HepG2 (cell line): ENCODE measurements at regions not wholly inside any gene's neighbourhood (a gene's known extent, or its start where the extent isn't known, plus 50 kb on each side); places are given as distances from the start of the nearest gene placed in this dataset.
A peak's percentile ranks its signal among the peaks of the same experiment; 100 is the strongest.

Experiments
- ATAC-seq: fragments of 200-7000 bp; cut with Tn5 transposase; 3 replicates; pipeline ENCODE4 v1.9.1; 2020; ENCODE audit warnings: mild to moderate bottlenecking, moderate library complexity
- BruUV-seq: library from RNA; stranded (reverse); fragments of 400-500 nt; replicated peaks from 2 replicates; lab custom pipeline; 2021; lab: Mats Ljungman, UMichigan
- CTCF ChIA-PET: fragments of 300-600 bp; formaldehyde crosslinking; extraction: SDS; loops from one replicate; lab custom pipeline; 2021; ENCODE audit warnings: low total read pairs, inconsistent platforms, low intra/inter-chr PET ratio; lab: Yijun Ruan, JAX
- POLR2A ChIA-PET: fragments of 350-600 bp; sonication (Branson Sonifier 250); formaldehyde crosslinking; loops from one replicate; lab custom pipeline; 2020; ENCODE audit warnings: antibody characterized with exemption, inconsistent platforms; lab: Yijun Ruan, JAX
- DNase-seq: peaks from one replicate; pipeline ENCODE4 v3.0.0-alpha.2; 2015; ENCODE audit warnings: low spot score
- FAIRE-seq: peaks from 3 replicates; lab custom pipeline; 2011; peaks lifted over from hg19 to GRCh38; lab: Jason Lieb, UNC
- H2AFZ ChIP-seq: one replicate; pipeline ENCODE4 v1.6.1; 2011; ENCODE audit warnings: low read length, inconsistent platforms
- H3K27ac ChIP-seq: fragments of 300-600 bp; 3 replicates; pipeline ENCODE4 v1.8.0; 2011; ENCODE audit warnings: mixed run types, mild to moderate bottlenecking, mixed read lengths, low read length, inconsistent platforms; ENCODE audit not compliant: insufficient read depth; ENCODE audit errors: extremely low read length
- H3K27me3 ChIP-seq, 2 experiments: fragments of 200-600 bp in 1 of 2; 2 replicates in 1 of 2; 3 replicates in 1 of 2; pipeline versions ENCODE4 v1.6.0 to v1.8.0; 2011; ENCODE audit warnings: low read length in 2 of 2, mild to moderate bottlenecking in 2 of 2, moderate library complexity in 2 of 2, inconsistent platforms in 1 of 2; ENCODE audit not compliant: insufficient read depth in 2 of 2, control insufficient read depth in 1 of 2
- H3K36me3 ChIP-seq, 2 experiments: fragments of 200-600 bp in 1 of 2; replicated peaks in 1 of 2; 2 replicates in 1 of 2; 3 replicates in 1 of 2; pipeline versions ENCODE4 v1.5.1 to v1.8.0; 2011; ENCODE audit warnings: low read length in 2 of 2, inconsistent platforms in 1 of 2; ENCODE audit not compliant: insufficient read depth in 2 of 2, control insufficient read depth in 1 of 2
- H3K4me1 ChIP-seq: 2 replicates; pipeline ENCODE4 v1.5.1; 2012; ENCODE audit warnings: low read length, inconsistent platforms; ENCODE audit not compliant: insufficient read depth
- H3K4me2 ChIP-seq: 2 replicates; pipeline ENCODE4 v1.6.0; 2011; ENCODE audit warnings: low read depth, low read length, inconsistent platforms
- H3K4me3 ChIP-seq, 3 experiments: fragments of 200-600 bp in 1 of 3; sonication (generic), shearing (Covaris generic) in 1 of 3; replicated peaks in 1 of 3; 2 replicates each; pipeline ENCODE4 v1.5.1; 2011 to 2016; ENCODE audit warnings: low read length in 3 of 3, inconsistent platforms in 2 of 3, low read depth in 2 of 3, mild to moderate bottlenecking in 2 of 3, control low read depth in 1 of 3, mixed read lengths in 1 of 3; ENCODE audit not compliant: insufficient read depth in 1 of 3
- H3K79me2 ChIP-seq: one replicate; pipeline ENCODE4 v1.6.1; 2011; ENCODE audit warnings: low read length, inconsistent platforms; ENCODE audit not compliant: insufficient read depth
- H3K9ac ChIP-seq: 2 replicates; pipeline ENCODE4 v1.6.0; 2011; ENCODE audit warnings: mild to moderate bottlenecking, low read depth, low read length, inconsistent platforms; ENCODE audit not compliant: insufficient read depth
- H3K9me3 ChIP-seq: 2 replicates; pipeline ENCODE4 v1.5.1; 2012; ENCODE audit warnings: mild to moderate bottlenecking, low read length
- H4K20me1 ChIP-seq: 2 replicates; pipeline ENCODE4 v1.6.0; 2011; ENCODE audit warnings: inconsistent platforms, mild to moderate bottlenecking, low read length, moderate library complexity; ENCODE audit not compliant: insufficient read depth
- FOSL1 ChIP-seq: sonication (generic); formaldehyde crosslinking; IDR thresholded peaks from 2 replicates; pipeline ENCODE4 v1.9.0; 2021; ENCODE audit warnings: missing genetic modification reagents, borderline replicate concordance
- MAFF ChIP-seq: IDR thresholded peaks from 2 replicates; pipeline ENCODE4 v1.6.1; 2011; ENCODE audit warnings: low read depth, low read length, improper control_type of control experiment
- MAFK ChIP-seq, 2 experiments: IDR thresholded peaks in 1 of 2; conservative IDR thresholded peaks in 1 of 2; 2 replicates each; pipeline ENCODE4 v1.6.1; 2011; ENCODE audit warnings: improper control_type of control experiment in 2 of 2, low read length in 2 of 2
- NR3C1 ChIP-seq: sonication (generic); formaldehyde crosslinking; IDR thresholded peaks from 2 replicates; pipeline ENCODE4 v1.4.0; 2020; ENCODE audit warnings: missing genetic modification reagents
- RARG ChIP-seq: sonication (generic); formaldehyde crosslinking; IDR thresholded peaks from 2 replicates; pipeline ENCODE4 v1.4.0; 2020; ENCODE audit warnings: low read depth, mild to moderate bottlenecking, missing genetic modification reagents
- RNF2 ChIP-seq: fragments of 450-650 bp; conservative IDR thresholded peaks from 2 replicates; pipeline ENCODE4 v1.6.1; 2016; ENCODE audit warnings: low read depth
- SIN3A ChIP-seq: IDR thresholded peaks from 2 replicates; pipeline ENCODE4 v1.6.1; 2011; ENCODE audit warnings: low read depth, mild to moderate bottlenecking, control low read depth, low read length, borderline replicate concordance
- TCF12 ChIP-seq, 2 experiments: fragments of 450-650 bp in 1 of 2; sonication (generic) in 1 of 2; formaldehyde crosslinking in 1 of 2; IDR thresholded peaks; 2 replicates each; pipeline versions ENCODE4 v1.6.1 to v1.8.0; 2017 to 2022; ENCODE audit warnings: antibody characterized with exemption in 1 of 2, mild to moderate bottlenecking in 1 of 2, missing genetic modification reagents in 1 of 2, moderate library complexity in 1 of 2
- TP53 ChIP-seq: sonication (generic); formaldehyde crosslinking; conservative IDR thresholded peaks from 2 replicates; pipeline ENCODE4 v1.4.0; 2020; ENCODE audit warnings: missing genetic modification reagents
- WGBS: methylation state at CpG from one replicate; pipeline ENCODE4 v1.1.6; 2017; ENCODE audit warnings: low lambda C conversion rate; 5-methylcytosine and 5-hydroxymethylcytosine counted together
- in situ Hi-C: cut with HindIII; loops from 2 replicates; pipeline ENCODE4 v1.10.0; 2017; ENCODE audit warnings: low pct_unique_long_range_greater_than_20kb; ENCODE audit not compliant: extremely low pct_ligation_motif_present
- intact Hi-C: fragments of 100-400 bp; cut with micrococcal nuclease; formaldehyde crosslinking; loops from one replicate; pipeline ENCODE4 v1.10.0; 2022; ENCODE audit not compliant: unreplicated experiment

GRCh38 chr5:17330386-17330785, 113.0 kb downstream of the BASP1 start (continued):
- no peak for TF ChIP-seq RNF2

GRCh38 chr5:17331651-17332050, 114.2 kb downstream of the BASP1 start:
- intact Hi-C loops = no loop called here
- H3K4me3 ChIP-seq = no peak overlapping the region
- ChIA-PET CTCF (no interaction called here), POLR2A (no interaction called here)
- H3K4me1 ChIP-seq = no peaks in the 10 kb centered on the region
- FAIRE-seq (no peak), DNase-seq (no peak), ATAC-seq (no peak)
- H3K27ac ChIP-seq = no peak overlapping the region
- H3K9ac ChIP-seq = no peak overlapping the region
- WGBS = 74% methylated on average over 4 of the region's 4 CpGs
- H3K4me2 ChIP-seq = no peak overlapping the region
- H2AFZ ChIP-seq = no peak overlapping the region
- H3K27me3 ChIP-seq = no peaks in the 10 kb centered on the region
- in situ Hi-C loops = no loop called here
- H3K9me3 ChIP-seq = peaks cover 7% of the 10 kb centered on the region; the same call in 1 of the 2 replicates
- no peaks in the 10 kb centered on the region for H4K20me1 ChIP-seq
- H3K36me3 ChIP-seq = no peaks in the 10 kb centered on the region
- TF ChIP-seq NR3C1 (CRISPR knock-in tag) = no peak
- TF ChIP-seq RARG (CRISPR knock-in tag) = no peak
- TF ChIP-seq MAFF = peak; percentile 64
- no peak for TF ChIP-seq FOSL1 (CRISPR knock-in tag)
- peak; percentile 59 to 73; a peak in 3 of 4 replicates for TF ChIP-seq MAFK (conservative IDR thresholded peaks at IDR 0.05 in 1 of 2, IDR thresholded peaks at IDR 0.05 in 1 of 2; ENCODE audit: low read length in 2 of 2)
- TF ChIP-seq TCF12 (IDR thresholded peaks at IDR 0.05) = no peak
- no peak for TF ChIP-seq TCF12 (CRISPR knock-in tag; IDR thresholded peaks at IDR 0.05)
- BruUV-seq = no TSS peak
- H3K79me2 ChIP-seq = no peaks in the 10 kb centered on the region

- no peak for FAIRE-seq
- WGBS = 1% methylated on average over 3 of the region's 3 CpGs
- BruUV-seq = no TSS peak
Observed at GRCh38 chr5:17333755-17334154, 116.3 kb downstream of the BASP1 start.

More at GRCh38 chr5:17333755-17334154, 116.3 kb downstream of the BASP1 start:
- H3K27me3 ChIP-seq = no peaks in the 10 kb centered on the region
- H3K4me3 ChIP-seq = no peak overlapping the region
- TF ChIP-seq SIN3A = no peak
- no peak for TF ChIP-seq TP53 (CRISPR knock-in tag)
- H3K36me3 ChIP-seq = no peaks in the 10 kb centered on the region
- no peaks in the 10 kb centered on the region for H3K4me1 ChIP-seq
- no peaks in the 10 kb centered on the region for H4K20me1 ChIP-seq
- H3K27ac ChIP-seq = no peak overlapping the region
- DNase-seq (no peak), ATAC-seq (no peak)
- H3K9me3 ChIP-seq = peaks cover 21% of the 10 kb centered on the region; the same call in 1 of the 2 replicates
- intact Hi-C loops (no loop called here), in situ Hi-C loops (no loop called here)
- ChIA-PET CTCF (no interaction called here), POLR2A (no interaction called here)
- no peak overlapping the region for H3K9ac ChIP-seq
- H3K4me2 ChIP-seq = no peak overlapping the region
- H3K79me2 ChIP-seq = no peaks in the 10 kb centered on the region
- H2AFZ ChIP-seq = no peak overlapping the region
